ENCODE measurements at regions not wholly inside any gene's neighbourhood (a gene's known extent, or its start where the extent isn't known, plus 50 kb on each side); places are given as distances from the start of the nearest gene placed in this dataset.

DNA sequence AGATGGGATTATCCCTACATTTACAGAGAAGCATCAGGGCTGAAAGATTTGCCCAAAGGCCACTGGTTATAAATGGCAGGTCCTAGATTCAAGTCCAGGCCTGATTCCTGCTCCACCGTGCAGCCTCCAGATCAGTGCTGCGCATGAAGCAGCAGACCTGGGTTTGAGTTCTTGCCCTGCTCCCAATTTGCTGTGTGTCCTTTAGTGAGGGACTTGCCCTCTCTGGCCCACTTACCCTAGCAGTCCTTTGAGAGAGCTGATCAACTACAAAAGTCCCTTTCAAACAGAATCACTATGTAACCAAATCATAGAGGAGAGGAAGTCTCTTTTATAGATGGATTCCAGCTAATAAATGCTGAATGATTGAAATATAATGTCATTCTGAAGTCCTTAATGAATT, 200.4 kb downstream of the RAB11FIP4 start:
- FAIRE-seq (no peak), DNase-seq (ENCODE audit: low spot score) (no peak)

DNA sequence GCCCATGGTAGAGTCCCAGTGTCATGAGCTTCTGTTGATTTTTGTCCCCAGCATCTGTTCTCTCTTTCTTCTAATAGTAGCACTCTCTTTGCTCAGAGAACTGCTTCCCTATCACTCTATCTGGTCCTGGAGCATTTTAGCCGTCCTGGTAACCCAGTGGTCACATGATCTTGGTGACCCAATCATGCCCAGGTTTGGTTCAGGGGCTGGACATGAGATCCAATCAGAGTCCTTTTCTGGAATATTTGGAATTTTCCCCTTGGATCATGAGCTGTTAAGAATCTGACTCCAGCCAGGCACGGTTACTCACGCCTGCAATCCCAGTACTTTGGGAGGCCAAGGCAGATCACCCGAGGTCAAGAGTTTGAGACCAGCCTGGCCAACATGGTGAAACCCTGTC, 197.0 kb downstream of the RAB11FIP4 start:
- DNase-seq (ENCODE audit: low spot score) (no peak), FAIRE-seq (no peak)

DNA sequence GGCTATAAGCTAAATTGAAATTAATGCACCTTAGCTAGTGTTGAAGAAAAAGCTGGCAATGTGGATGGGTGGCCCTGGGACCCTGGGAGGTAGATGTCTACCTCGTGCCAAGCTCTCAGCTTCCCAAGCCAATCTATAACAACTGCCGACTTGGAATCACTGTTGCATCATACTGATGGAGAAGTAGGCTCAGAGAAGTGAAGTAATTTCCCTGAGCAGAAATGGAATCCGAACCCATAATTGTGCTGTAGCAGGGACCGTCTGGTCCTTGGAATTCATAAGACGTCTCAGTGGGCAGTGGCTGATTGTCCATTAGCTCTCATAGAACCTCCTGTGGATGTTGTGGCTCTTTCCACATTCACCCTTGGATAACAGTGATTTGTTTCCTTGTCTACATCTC, 196.6 kb downstream of the RAB11FIP4 start:
- FAIRE-seq (no peak), DNase-seq (ENCODE audit: low spot score) (no peak)

Measured in urothelium cell line (cell line).